HG02642 (cell line): ENCODE measurements at regions not wholly inside any gene's neighbourhood (a gene's known extent, or its start where the extent isn't known, plus 50 kb on each side); places are given as distances from the start of the nearest gene placed in this dataset.

Experiments used
- ATAC-seq: cut with Tn5 transposase; IDR thresholded peaks from one replicate; pipeline ENCODE4 v1.9.1; 2021; ENCODE audit warnings: mild to moderate bottlenecking; ENCODE audit not compliant: unreplicated experiment, poor library complexity

- ATAC-seq: no peak
Measured at GRCh38 chr2:195026261-195026660, 630.8 kb upstream of the SLC39A10 start.

- ATAC-seq: no peak
Measured at GRCh38 chr2:195022508-195022830, 634.6 kb upstream of the SLC39A10 start.

- peak; percentile 77 for ATAC-seq
Measured at GRCh38 chr2:195021711-195022507, 635.1 kb upstream of the SLC39A10 start.

DNA sequence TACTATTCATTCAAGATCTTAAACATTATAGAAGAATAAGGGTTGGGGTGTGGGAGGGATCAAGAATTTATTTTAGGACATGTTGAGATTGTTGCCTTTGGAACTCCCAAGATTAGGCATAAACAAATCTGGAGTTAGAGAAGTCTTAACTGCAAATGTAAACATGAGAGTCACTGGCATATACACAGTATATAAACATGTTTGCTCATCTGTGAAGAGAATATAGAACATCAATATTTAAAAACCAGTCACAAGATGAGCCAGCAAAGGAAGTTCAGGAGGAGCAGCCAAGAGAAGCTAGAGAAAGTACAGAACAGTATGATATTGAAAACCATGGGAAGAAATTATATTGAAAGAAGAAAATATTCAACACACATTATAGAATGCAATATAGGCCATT lies 638.6 kb upstream of the SLC39A10 start:
- ATAC-seq: no peak

DNA sequence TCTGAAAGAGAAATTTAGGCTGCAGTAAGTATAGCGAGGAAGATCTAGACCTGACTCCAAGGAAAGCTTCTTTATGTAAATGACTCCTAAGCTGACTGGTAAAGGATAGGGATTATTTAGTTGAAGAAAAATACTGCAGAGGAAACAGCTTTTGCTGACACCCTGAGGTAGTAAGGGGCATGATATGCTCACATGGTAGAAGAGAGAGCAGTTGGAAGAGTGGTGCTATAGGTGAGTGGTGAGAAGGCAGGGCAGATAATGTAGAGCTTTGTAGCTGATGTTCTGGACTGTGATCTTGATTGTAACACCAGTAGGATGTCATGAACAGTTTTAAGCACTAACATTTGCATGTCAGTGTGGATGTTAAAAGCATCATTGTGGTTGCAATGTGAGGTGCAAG lies 639.1 kb upstream of the SLC39A10 start:
- no peak for ATAC-seq

DNA sequence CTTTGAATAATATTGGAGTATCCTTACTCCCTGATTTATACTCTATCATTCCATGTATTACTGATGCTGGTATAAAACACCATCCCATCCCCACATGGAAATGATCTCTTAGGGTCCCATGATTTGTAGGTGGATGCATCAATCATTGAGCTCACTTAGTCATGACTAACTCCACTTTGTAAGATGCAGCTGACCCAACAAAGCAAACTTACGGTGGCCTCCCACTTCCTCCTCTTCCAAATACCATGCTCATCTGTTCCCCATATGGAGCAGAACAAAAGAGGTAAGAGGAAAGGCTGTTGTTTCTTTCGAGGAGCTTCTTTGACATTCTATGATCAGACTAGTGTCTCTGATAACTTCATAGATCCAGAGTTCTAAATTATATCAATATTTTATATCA lies 640.2 kb upstream of the SLC39A10 start:
- no peak for ATAC-seq

DNA sequence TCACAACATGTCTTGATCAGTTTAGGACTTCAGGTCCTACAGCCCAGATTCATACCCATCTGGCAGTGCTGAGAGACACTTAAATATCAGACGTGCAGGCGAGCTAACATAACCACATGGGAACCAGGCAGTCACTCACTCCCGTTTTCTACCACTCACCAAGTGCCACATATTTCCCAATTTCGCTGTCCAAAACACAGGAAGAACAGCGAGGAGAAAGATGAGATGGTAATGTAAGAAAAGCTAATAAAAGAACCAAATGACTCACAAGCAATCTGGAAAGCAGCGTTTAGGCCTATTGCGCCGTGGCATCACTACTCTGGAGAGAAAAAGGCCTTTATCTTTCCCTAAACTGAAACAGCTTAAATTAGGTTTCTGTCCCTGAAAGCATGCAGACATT lies 647.8 kb upstream of the SLC39A10 start:
- no peak for ATAC-seq

GRCh38 chr2:195006856-195007255 lies 650.2 kb upstream of the SLC39A10 start:
- no peak for ATAC-seq

- no peak for ATAC-seq
Measured at GRCh38 chr2:195003881-195004471, 653.0 kb upstream of the SLC39A10 start.

- ATAC-seq: no peak
Measured at GRCh38 chr2:195001924-195002323, 655.1 kb upstream of the SLC39A10 start.

- ATAC-seq: no peak
Measured at GRCh38 chr2:194999771-195000170, 657.3 kb upstream of the SLC39A10 start.

- ATAC-seq: no peak
Measured at GRCh38 chr2:194992648-194993047, 664.4 kb upstream of the SLC39A10 start.

- no peak for ATAC-seq
Measured at GRCh38 chr2:194985258-194985657, 671.8 kb upstream of the SLC39A10 start.

GRCh38 chr2:194962254-194962653 lies 694.8 kb upstream of the SLC39A10 start:
- ATAC-seq: no peak

GRCh38 chr2:194954218-194954617 lies 702.8 kb upstream of the SLC39A10 start:
- ATAC-seq: no peak

DNA sequence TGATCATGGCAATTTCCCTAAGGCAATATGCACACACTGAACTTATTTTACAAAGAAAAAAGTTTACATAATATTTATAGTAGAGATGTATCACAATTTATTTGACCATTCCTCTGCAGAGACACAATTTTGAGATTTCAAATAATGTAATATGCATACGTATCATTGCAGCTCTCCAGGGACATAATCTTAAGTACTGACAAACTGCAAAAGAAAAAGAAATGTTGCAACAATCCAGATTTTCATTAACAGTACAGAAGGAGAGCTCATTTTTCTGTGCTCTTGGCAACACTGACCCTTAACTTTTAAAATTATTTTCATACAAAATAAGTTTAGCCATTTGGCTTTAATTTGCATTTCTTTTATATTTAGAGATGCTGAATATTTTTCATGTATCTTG lies 710.2 kb upstream of the SLC39A10 start:
- no peak for ATAC-seq

DNA sequence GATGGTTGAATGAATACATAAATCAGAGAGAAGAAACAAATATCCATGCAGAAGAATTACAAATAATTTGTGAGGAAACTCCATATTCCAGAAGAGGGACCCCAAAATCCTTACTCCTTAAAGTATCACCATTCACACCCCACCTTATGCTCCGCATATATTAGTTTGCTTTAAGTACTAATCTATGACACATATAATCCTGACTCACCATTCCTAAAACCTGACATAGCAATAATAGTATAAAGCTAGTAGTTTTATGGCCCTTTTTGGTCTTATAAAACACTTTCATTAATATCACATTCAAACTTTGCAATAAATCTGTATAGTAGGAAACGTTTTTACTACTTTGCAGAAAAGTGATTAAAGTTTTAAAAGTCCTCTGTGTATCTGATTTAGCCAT lies 719.0 kb upstream of the SLC39A10 start:
- ATAC-seq: no peak

DNA sequence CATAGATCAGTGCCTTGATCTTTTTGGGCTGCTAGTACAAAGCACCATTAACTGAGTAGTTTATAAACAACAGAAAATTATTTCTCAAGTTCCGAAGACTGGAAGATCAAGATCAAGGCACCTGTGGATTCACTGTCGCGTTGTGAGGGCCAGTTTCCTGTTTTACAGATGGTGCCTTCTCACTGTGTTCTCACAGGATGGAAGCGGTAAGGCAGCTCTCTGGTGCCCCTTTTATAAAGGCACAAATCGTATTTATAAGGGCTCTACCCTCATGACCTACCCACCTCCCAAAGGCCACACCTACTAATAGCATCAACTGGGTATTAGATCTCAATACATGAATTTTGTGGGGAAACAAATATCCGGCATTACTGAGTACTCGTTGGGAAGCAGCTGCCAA lies 729.5 kb upstream of the SLC39A10 start:
- no peak for ATAC-seq

- ATAC-seq: no peak
Measured at GRCh38 chr2:194926873-194927272, 730.2 kb upstream of the SLC39A10 start.

GRCh38 chr2:194925742-194926141 lies 731.3 kb upstream of the SLC39A10 start:
- no peak for ATAC-seq

DNA sequence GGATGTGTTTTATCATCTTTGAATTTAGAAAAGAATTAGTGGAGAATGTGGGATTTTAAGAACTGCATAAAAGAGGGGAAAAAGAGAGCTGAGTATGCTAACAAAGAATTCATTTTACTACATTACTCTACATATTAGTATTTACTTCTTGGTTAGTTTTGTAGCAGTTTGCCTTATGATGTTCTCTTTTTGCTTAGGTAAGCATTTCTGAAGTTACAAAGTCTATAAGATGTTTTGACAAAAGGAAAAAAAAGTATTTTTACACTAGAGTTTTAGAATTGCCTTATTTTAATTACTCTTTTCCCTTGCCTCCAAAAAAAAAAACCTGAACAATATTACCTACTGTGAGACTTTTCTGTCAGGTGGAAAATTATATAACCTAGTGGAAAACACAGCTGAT lies 739.5 kb upstream of the SLC39A10 start:
- ATAC-seq: no peak

DNA sequence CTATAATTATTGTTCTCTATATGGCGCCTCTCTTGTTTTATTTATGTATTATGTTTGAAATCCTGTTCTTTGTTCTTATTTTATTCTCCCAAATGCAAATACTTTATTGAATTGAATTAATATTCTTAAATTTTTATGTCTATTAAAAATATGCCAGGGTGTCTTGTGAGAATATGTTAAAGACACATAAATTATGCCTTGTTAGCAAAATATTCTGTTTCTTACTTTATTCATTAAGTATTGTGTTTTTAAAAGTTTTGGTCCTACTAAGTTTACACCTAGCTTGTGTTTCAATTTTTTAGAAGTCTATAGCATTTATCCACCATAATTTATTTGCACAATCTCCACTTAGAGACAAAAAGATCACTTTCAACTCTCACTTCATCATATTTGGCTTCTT lies 741.5 kb upstream of the SLC39A10 start:
- ATAC-seq: no peak
